IMR-90 (cell line): ENCODE measurements at regions not wholly inside any gene's neighbourhood (a gene's known extent, or its start where the extent isn't known, plus 50 kb on each side); places are given as distances from the start of the nearest gene placed in this dataset.

Experiments
- ATAC-seq: fragments of 200-7000 bp; cut with Tn5 transposase; 2 replicates; pipeline ENCODE4 v1.9.1; 2020; ENCODE audit warnings: low read depth, mild to moderate bottlenecking, moderate library complexity
- BruUV-seq: library from RNA; stranded (reverse); fragments of 400-500 nt; replicated peaks from 2 replicates; lab custom pipeline; 2021; lab: Mats Ljungman, UMichigan
- CTCF ChIA-PET: fragments of 300-600 bp; formaldehyde crosslinking; extraction: SDS; loops from one replicate; lab custom pipeline; 2021; ENCODE audit warnings: antibody characterized with exemption; lab: Yijun Ruan, JAX
- POLR2A ChIA-PET: fragments of 300-600 bp; sonication (Branson Sonifier 250); formaldehyde crosslinking; loops from one replicate; lab custom pipeline; 2022; ENCODE audit warnings: antibody characterized with exemption; ENCODE audit not compliant: unreplicated experiment; lab: Charles Lee
- DNase-seq: peaks from one replicate; pipeline ENCODE4 v3.0.0; 2013
- H2AFZ ChIP-seq: replicated peaks from 2 replicates; pipeline ENCODE3; 2013; ENCODE audit warnings: low read length, mild to moderate bottlenecking; ENCODE audit not compliant: poor library complexity
- H2AK5ac ChIP-seq: 2 replicates; pipeline ENCODE4 v1.6.1; 2013; ENCODE audit warnings: low read depth, low read length, inconsistent platforms
- H2AK9ac ChIP-seq: replicated peaks from 2 replicates; pipeline ENCODE3; 2013; ENCODE audit warnings: mild to moderate bottlenecking, low read depth, low read length, moderate library complexity; ENCODE audit not compliant: poor library complexity
- H2BK120ac ChIP-seq: 2 replicates; pipeline ENCODE4 v1.6.1; 2013; ENCODE audit warnings: low read depth, low read length, inconsistent platforms
- H2BK15ac ChIP-seq: 3 replicates; pipeline ENCODE4 v1.6.1; 2013; ENCODE audit warnings: low read depth, low read length, inconsistent platforms
- H2BK20ac ChIP-seq: 2 replicates; pipeline ENCODE4 v1.6.1; 2013; ENCODE audit warnings: low read depth, mild to moderate bottlenecking, inconsistent platforms, low read length, moderate library complexity
- H2BK5ac ChIP-seq: 2 replicates; pipeline ENCODE4 v1.6.1; 2013; ENCODE audit warnings: mild to moderate bottlenecking, low read depth, low read length, inconsistent platforms; ENCODE audit not compliant: poor library complexity, severe bottlenecking
- H3K14ac ChIP-seq: replicated peaks from 2 replicates; pipeline ENCODE4 v1.6.1; 2013; ENCODE audit warnings: low read depth, low read length, inconsistent platforms
- H3K18ac ChIP-seq: 2 replicates; pipeline ENCODE4 v1.6.1; 2013; ENCODE audit warnings: low read depth, low read length, control low read depth
- H3K23ac ChIP-seq: 2 replicates; pipeline ENCODE4 v1.6.1; 2013; ENCODE audit warnings: low read depth, low read length, inconsistent platforms
- H3K27ac ChIP-seq: 2 replicates; pipeline ENCODE4 v1.5.1; 2013; ENCODE audit warnings: mild to moderate bottlenecking, control low read depth, low read length; ENCODE audit not compliant: insufficient read depth
- H3K27me3 ChIP-seq: 2 replicates; pipeline ENCODE4 v1.6.1; 2013; ENCODE audit warnings: low read length; ENCODE audit not compliant: control insufficient read depth, insufficient read depth
- H3K36me3 ChIP-seq: 2 replicates; pipeline ENCODE4 v1.6.1; 2013; ENCODE audit warnings: low read length, mixed read lengths; ENCODE audit not compliant: control insufficient read depth, insufficient read depth
- H3K4ac ChIP-seq: 2 replicates; pipeline ENCODE4 v1.6.1; 2013; ENCODE audit warnings: low read depth, low read length, inconsistent platforms
- H3K4me1 ChIP-seq: 2 replicates; pipeline ENCODE4 v1.6.1; 2013; ENCODE audit warnings: low read length, mixed read lengths; ENCODE audit not compliant: control insufficient read depth, insufficient read depth
- H3K4me2 ChIP-seq: 2 replicates; pipeline ENCODE4 v1.6.1; 2013; ENCODE audit warnings: low read depth, mild to moderate bottlenecking, control low read depth, low read length, moderate library complexity
- H3K4me3 ChIP-seq: 2 replicates; pipeline ENCODE4 v1.5.1; 2013; ENCODE audit warnings: low read depth, mild to moderate bottlenecking, control low read depth, low read length, moderate library complexity; ENCODE audit not compliant: insufficient read depth
- H3K56ac ChIP-seq: 2 replicates; pipeline ENCODE4 v1.6.1; 2013; ENCODE audit warnings: low read length, inconsistent platforms; ENCODE audit not compliant: insufficient read depth; ENCODE audit errors: extremely low read depth
- H3K79me1 ChIP-seq, 2 experiments: 2 replicates each; pipeline ENCODE4 v1.6.1; 2013; ENCODE audit warnings: low read length in 2 of 2, inconsistent platforms in 1 of 2, low read depth in 1 of 2
- H3K9ac ChIP-seq: 2 replicates; pipeline ENCODE4 v1.6.1; 2013; ENCODE audit warnings: low read depth, low read length, control low read depth
- H3K9me1 ChIP-seq: 2 replicates; pipeline ENCODE4 v1.6.1; 2013; ENCODE audit warnings: low read length, inconsistent platforms; ENCODE audit not compliant: insufficient read depth
- H3K9me3 ChIP-seq: 2 replicates; pipeline ENCODE4 v1.6.1; 2013; ENCODE audit warnings: low read length; ENCODE audit not compliant: control insufficient read depth, insufficient read depth
- H4K20me1 ChIP-seq: 2 replicates; pipeline ENCODE4 v1.6.1; 2013; ENCODE audit warnings: low read length, inconsistent platforms; ENCODE audit not compliant: insufficient read depth
- H4K5ac ChIP-seq: 2 replicates; pipeline ENCODE4 v1.6.1; 2013; ENCODE audit warnings: mild to moderate bottlenecking, low read depth, low read length, control low read depth
- H4K8ac ChIP-seq, 2 experiments: 2 replicates each; pipeline ENCODE4 v1.6.1; 2013; ENCODE audit warnings: low read depth in 2 of 2, low read length in 2 of 2, control low read depth in 1 of 2, inconsistent platforms in 1 of 2
- H4K91ac ChIP-seq: 2 replicates; pipeline ENCODE4 v1.6.1; 2013; ENCODE audit warnings: low read depth, low read length, inconsistent platforms; ENCODE audit not compliant: insufficient read depth
- BHLHE40 ChIP-seq: fragments of 150-350 bp; IDR thresholded peaks from 2 replicates; pipeline ENCODE4 v1.6.1; 2016; ENCODE audit warnings: mild to moderate bottlenecking, low read depth, low read length
- CEBPB ChIP-seq: IDR thresholded peaks from 2 replicates; pipeline ENCODE4 v1.6.1; 2012; ENCODE audit warnings: low read depth, low read length, improper control_type of control experiment
- CHD1 ChIP-seq: IDR thresholded peaks from 2 replicates; pipeline ENCODE4 v1.6.1; 2012; ENCODE audit warnings: low read depth, low read length, improper control_type of control experiment
- CTCF ChIP-seq: conservative IDR thresholded peaks from 2 replicates; pipeline ENCODE4 v1.5.1; 2012; ENCODE audit warnings: mild to moderate bottlenecking, low read depth, low read length, improper control_type of control experiment
- ELK1 ChIP-seq: fragments of 150-350 bp; IDR thresholded peaks from 2 replicates; pipeline ENCODE4 v1.6.1; 2016; ENCODE audit warnings: low read depth, mild to moderate bottlenecking, low read length, moderate library complexity, borderline replicate concordance
- FOS ChIP-seq: fragments of 150-350 bp; IDR thresholded peaks from 2 replicates; pipeline ENCODE4 v1.6.1; 2016; ENCODE audit warnings: low read depth, low read length
- MAFK ChIP-seq: IDR thresholded peaks from 2 replicates; pipeline ENCODE4 v1.6.1; 2012; ENCODE audit warnings: low read depth, low read length, improper control_type of control experiment
- MXI1 ChIP-seq: IDR thresholded peaks from 2 replicates; pipeline ENCODE4 v1.6.1; 2012; ENCODE audit warnings: low read depth, mild to moderate bottlenecking, low read length, moderate library complexity, borderline replicate concordance
- NFE2L2 ChIP-seq: fragments of 150-350 bp; IDR thresholded peaks from 2 replicates; pipeline ENCODE4 v1.6.1; 2016; ENCODE audit warnings: low read depth, mild to moderate bottlenecking, low read length
- POLR2A ChIP-seq: IDR thresholded peaks from 2 replicates; pipeline ENCODE4 v1.6.1; 2012; ENCODE audit warnings: mild to moderate bottlenecking, low read depth, low read length
- RAD21 ChIP-seq: IDR thresholded peaks from 2 replicates; pipeline ENCODE4 v1.6.1; 2012; ENCODE audit warnings: low read length, improper control_type of control experiment
- RCOR1 ChIP-seq: IDR thresholded peaks from 2 replicates; pipeline ENCODE4 v1.6.1; 2012; ENCODE audit warnings: mild to moderate bottlenecking, low read length, improper control_type of control experiment; ENCODE audit not compliant: insufficient replicate concordance
- RFX5 ChIP-seq: IDR thresholded peaks from 2 replicates; pipeline ENCODE4 v1.8.0; 2012; ENCODE audit warnings: low read depth, mild to moderate bottlenecking, low read length, moderate library complexity
- SMC3 ChIP-seq: fragments of 150-350 bp; IDR thresholded peaks from 2 replicates; pipeline ENCODE4 v1.6.1; 2016; ENCODE audit warnings: low read depth, mild to moderate bottlenecking, antibody characterized with exemption, low read length, moderate library complexity
- dilution Hi-C: fragments of 300-500 bp; cut with HindIII; formaldehyde crosslinking; loops from one replicate; pipeline ENCODE4 v1.14.3; 2018; ENCODE audit warnings: low sequenced_read_pairs; ENCODE audit not compliant: unreplicated experiment
- in situ Hi-C: fragments of 300-500 bp; cut with MboI; formaldehyde crosslinking; loops from 3 replicates; pipeline ENCODE4 v1.14.3; 2019; ENCODE audit warnings: low sequenced_read_pairs, inconsistent platforms, mixed read lengths
- intact Hi-C: fragments of 100-400 bp; cut with micrococcal nuclease; formaldehyde crosslinking; loops from 2 replicates; pipeline ENCODE4 v1.10.0; 2022
- TF ChIP-seq, protein P1 (sequence below): fragments of 150-350 bp; IDR thresholded peaks from 2 replicates; pipeline ENCODE4 v1.6.1; 2017; ENCODE audit warnings: mild to moderate bottlenecking, antibody characterized with exemption, low read length, low read depth

DNA sequence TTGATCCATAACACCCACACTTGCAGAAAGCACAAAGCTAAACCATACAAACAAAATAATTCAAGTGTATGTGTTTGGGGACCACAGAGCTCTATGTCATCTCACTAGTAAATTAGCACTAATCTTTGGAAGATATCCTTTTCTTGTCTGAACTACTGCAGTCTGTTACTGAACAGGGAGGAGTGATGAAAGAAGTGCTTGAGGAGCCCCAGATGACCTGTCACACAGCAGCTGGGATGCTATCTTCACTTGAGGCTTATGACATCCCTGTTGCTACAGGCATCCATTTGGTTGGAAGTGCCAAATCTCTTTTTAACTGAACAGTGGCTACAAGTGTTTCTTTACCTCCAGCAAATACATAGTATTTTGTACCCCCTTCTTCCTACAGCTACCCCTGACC is 386.3 kb upstream of the CHAC2 start:
- Histone ChIP-seq H2AK5ac (no peak overlapping the region), H3K79me1 (no peaks in the 10 kb centered on the region), H2AK9ac (no peak overlapping the region), H2BK120ac (no peak overlapping the region), H3K14ac (no peak overlapping the region), H3K27me3 (no peaks in the 10 kb centered on the region), H2AFZ (no peak overlapping the region), H3K9ac (no peak overlapping the region), H3K27ac (no peak overlapping the region), H4K8ac (no peak overlapping the region), H3K4ac (no peak overlapping the region), H2BK20ac (no peak overlapping the region), H3K23ac (no peak overlapping the region), H3K18ac (no peak overlapping the region), H3K36me3 (no peaks in the 10 kb centered on the region), H4K20me1 (no peaks in the 10 kb centered on the region), H3K9me3 (no peaks in the 10 kb centered on the region), H3K9me1 (no peaks in the 10 kb centered on the region), H3K4me2 (no peak overlapping the region), H4K5ac (no peak overlapping the region), H3K4me1 (no peaks in the 10 kb centered on the region), H3K56ac (no peak overlapping the region), H3K4me3 (no peak overlapping the region), H2BK5ac (no peak overlapping the region), H4K91ac (no peak overlapping the region), H2BK15ac (no peak overlapping the region)
- BruUV-seq = no TSS peak
- TF ChIP-seq RAD21 = no peak
- TF ChIP-seq RFX5 = no peak
- no peak for TF ChIP-seq CTCF
- no peak for TF ChIP-seq NFE2L2
- TF ChIP-seq MXI1 = no peak
- TF ChIP-seq BHLHE40 = no peak
- TF ChIP-seq SMC3 = no peak
- no peak for TF ChIP-seq CHD1
- TF ChIP-seq FOS = no peak
- TF ChIP-seq, protein P1, sequence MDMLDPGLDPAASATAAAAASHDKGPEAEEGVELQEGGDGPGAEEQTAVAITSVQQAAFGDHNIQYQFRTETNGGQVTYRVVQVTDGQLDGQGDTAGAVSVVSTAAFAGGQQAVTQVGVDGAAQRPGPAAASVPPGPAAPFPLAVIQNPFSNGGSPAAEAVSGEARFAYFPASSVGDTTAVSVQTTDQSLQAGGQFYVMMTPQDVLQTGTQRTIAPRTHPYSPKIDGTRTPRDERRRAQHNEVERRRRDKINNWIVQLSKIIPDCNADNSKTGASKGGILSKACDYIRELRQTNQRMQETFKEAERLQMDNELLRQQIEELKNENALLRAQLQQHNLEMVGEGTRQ = no peak
- no peak for TF ChIP-seq RCOR1
- no peak for TF ChIP-seq POLR2A
- TF ChIP-seq ELK1 = no peak
- TF ChIP-seq MAFK = no peak
- no peak for TF ChIP-seq CEBPB
- intact Hi-C loops (no loop called here), dilution Hi-C loops (no loop called here), in situ Hi-C loops (no loop called here)
- ATAC-seq (no peak), DNase-seq (no peak)
- CTCF ChIA-PET = no interaction called here
- POLR2A ChIA-PET = no interaction called here
